ENCODE measurements at regions not wholly inside any gene's neighbourhood (a gene's known extent, or its start where the extent isn't known, plus 50 kb on each side); places are given as distances from the start of the nearest gene placed in this dataset.

DNA sequence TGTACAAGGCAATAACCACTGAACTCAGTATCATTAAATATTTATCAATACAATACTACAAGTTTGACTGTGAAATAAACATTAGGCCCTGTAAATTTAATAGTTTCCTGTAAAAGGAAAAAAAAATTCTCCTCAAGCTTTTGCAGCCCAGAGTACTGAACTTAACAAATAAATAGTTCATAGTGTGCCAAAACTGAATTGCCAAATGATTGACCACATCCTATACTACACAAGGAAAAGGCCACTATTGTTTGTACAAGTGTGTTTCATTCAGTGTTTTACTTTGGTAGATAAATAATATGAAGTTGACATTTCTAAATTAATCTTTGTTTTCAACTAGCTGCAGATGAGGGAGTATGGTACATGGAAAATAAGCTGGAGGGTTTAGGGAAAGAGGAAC, 379.6 kb downstream of the FLRT2 start:
- H3K27me3 ChIP-seq (ENCODE audit: control insufficient read depth in 3 of 3, insufficient read depth in 3 of 3, low read length in 2 of 3), result no peaks in the 10 kb centered on the region
- H3K9ac ChIP-seq (ENCODE audit: insufficient read depth in 1 of 2, low read length in 2 of 2), result no peak overlapping the region
- no peaks in the 10 kb centered on the region for H3K9me3 ChIP-seq (ENCODE audit: control insufficient read depth in 4 of 4, insufficient read depth in 3 of 4, low read length in 3 of 4)
- ATAC-seq (ENCODE audit: insufficient read depth, low FRiP score), result no peak
- TF ChIP-seq CTCF (IDR thresholded peaks at IDR 0.05; ENCODE audit: control extremely low read depth, extremely low read depth), result no peak
- H3K36me3 ChIP-seq (ENCODE audit: control insufficient read depth in 4 of 4, insufficient read depth in 4 of 4, low read length in 4 of 4), result no peaks in the 10 kb centered on the region
- H3K27ac ChIP-seq (ENCODE audit: low read depth in 1 of 2, low read length in 1 of 2), result no peak overlapping the region
- no peaks in the 10 kb centered on the region for H3K4me1 ChIP-seq (ENCODE audit: control insufficient read depth in 5 of 5, insufficient read depth in 5 of 5, low read length in 5 of 5)
- no peak overlapping the region for H3K4me3 ChIP-seq
- DNase-seq, result peak in 1 of 3 donors; percentile 27

DNA sequence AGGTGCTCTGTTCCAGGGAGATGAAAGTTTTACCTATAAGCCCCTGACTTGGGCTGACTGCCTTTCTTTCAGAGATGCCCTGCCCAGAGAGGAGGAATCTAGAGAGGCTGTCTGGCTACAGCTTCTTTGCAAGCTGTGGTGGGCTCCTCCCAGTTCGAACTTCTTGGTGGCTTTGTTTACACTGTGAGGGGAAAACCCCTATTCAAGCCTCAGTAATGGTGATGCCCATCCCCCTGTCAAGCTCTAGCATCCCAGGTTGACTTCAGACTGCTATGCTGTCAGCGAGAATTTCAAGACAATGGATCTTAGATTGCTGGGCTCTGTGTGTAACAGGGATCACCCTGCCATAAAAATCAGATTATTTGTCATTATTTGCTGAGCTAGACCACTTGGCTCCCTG, 377.6 kb downstream of the FLRT2 start:
- H3K9me3 ChIP-seq (ENCODE audit: control insufficient read depth in 4 of 4, insufficient read depth in 3 of 4, low read length in 3 of 4), result no peaks in the 10 kb centered on the region
- no peaks in the 10 kb centered on the region for H3K4me1 ChIP-seq (ENCODE audit: control insufficient read depth in 5 of 5, insufficient read depth in 5 of 5, low read length in 5 of 5)
- H3K27ac ChIP-seq (ENCODE audit: low read depth in 1 of 2, low read length in 1 of 2), result no peak overlapping the region
- no peaks in the 10 kb centered on the region for H3K36me3 ChIP-seq (ENCODE audit: control insufficient read depth in 4 of 4, insufficient read depth in 4 of 4, low read length in 4 of 4)
- no peak for DNase-seq
- WGBS, 2 donors, result 64 to 69% methylated on average over 2 of the region's 2 CpGs
- H3K27me3 ChIP-seq (ENCODE audit: control insufficient read depth in 3 of 3, insufficient read depth in 3 of 3, low read length in 2 of 3), result no peaks in the 10 kb centered on the region
- no peak for ATAC-seq (ENCODE audit: insufficient read depth, low FRiP score)
- no peak overlapping the region for H3K4me3 ChIP-seq
- TF ChIP-seq CTCF (IDR thresholded peaks at IDR 0.05; ENCODE audit: control extremely low read depth, extremely low read depth), result no peak
- H3K9ac ChIP-seq (ENCODE audit: insufficient read depth in 1 of 2, low read length in 2 of 2), result no peak overlapping the region

DNA sequence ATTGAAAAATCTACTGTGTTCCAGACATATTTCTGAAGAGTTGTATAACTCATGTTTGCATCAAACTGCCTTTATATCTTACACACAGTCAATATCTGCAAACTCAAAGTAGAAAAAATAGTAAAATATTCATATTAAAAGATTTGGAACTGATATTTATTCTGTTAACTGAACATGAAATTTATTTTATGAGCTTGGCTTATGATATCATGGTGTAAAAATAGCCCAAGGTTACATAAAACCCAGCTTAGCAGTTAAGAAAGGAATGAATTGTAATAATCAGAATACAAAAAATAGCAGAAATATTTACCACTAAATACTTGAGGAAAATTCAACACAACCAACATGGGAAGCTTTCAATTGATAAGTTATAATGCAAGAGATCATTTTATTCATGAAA, 367.9 kb downstream of the FLRT2 start:
- Histone ChIP-seq H3K27ac (ENCODE audit: low read depth in 1 of 2, low read length in 1 of 2) (no peak overlapping the region), H3K9me3 (ENCODE audit: control insufficient read depth in 4 of 4, insufficient read depth in 3 of 4, low read length in 3 of 4) (no peaks in the 10 kb centered on the region), H3K4me3 (no peak overlapping the region), H3K27me3 (ENCODE audit: control insufficient read depth in 3 of 3, insufficient read depth in 3 of 3, low read length in 2 of 3) (no peaks in the 10 kb centered on the region), H3K9ac (ENCODE audit: insufficient read depth in 1 of 2, low read length in 2 of 2) (no peak overlapping the region), H3K4me1 (ENCODE audit: control insufficient read depth in 5 of 5, insufficient read depth in 5 of 5, low read length in 5 of 5) (no peaks in the 10 kb centered on the region), H3K36me3 (ENCODE audit: control insufficient read depth in 4 of 4, insufficient read depth in 4 of 4, low read length in 4 of 4) (no peaks in the 10 kb centered on the region)
- no peak for DNase-seq
- TF ChIP-seq CTCF (IDR thresholded peaks at IDR 0.05; ENCODE audit: control extremely low read depth, extremely low read depth), result no peak
- ATAC-seq (ENCODE audit: insufficient read depth, low FRiP score), result no peak

DNA sequence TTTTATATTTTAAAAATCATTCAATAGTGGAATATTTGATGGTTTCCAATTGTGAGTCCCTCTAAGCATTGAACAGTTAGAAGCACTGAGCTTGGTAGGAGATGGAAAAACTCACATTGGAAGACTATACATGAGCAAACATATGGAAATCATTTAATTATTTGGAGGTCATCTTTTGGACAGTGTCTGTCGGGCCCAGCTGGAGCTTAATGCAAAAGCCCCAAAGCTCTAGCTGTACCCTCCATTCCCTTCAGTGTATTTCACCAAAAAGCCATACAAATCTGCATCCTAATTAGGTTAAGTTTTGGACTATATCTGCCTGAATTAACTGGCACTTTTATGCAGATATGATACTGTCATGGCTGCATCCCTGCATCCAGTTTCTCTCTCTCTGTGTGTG, 365.7 kb downstream of the FLRT2 start:
- H3K4me3 ChIP-seq, result no peak overlapping the region
- no peaks in the 10 kb centered on the region for H3K4me1 ChIP-seq (ENCODE audit: control insufficient read depth in 5 of 5, insufficient read depth in 5 of 5, low read length in 5 of 5)
- DNase-seq (no peak), ATAC-seq (ENCODE audit: insufficient read depth, low FRiP score) (no peak)
- H3K27ac ChIP-seq (ENCODE audit: low read depth in 1 of 2, low read length in 1 of 2), result no peak overlapping the region
- no peak for TF ChIP-seq CTCF (IDR thresholded peaks at IDR 0.05; ENCODE audit: control extremely low read depth, extremely low read depth)
- H3K27me3 ChIP-seq (ENCODE audit: control insufficient read depth in 3 of 3, insufficient read depth in 3 of 3, low read length in 2 of 3), result no peaks in the 10 kb centered on the region
- WGBS, 2 donors, result 83 to 97% methylated on average over 1 of the region's 1 CpG
- no peaks in the 10 kb centered on the region for H3K36me3 ChIP-seq (ENCODE audit: control insufficient read depth in 4 of 4, insufficient read depth in 4 of 4, low read length in 4 of 4)
- H3K9ac ChIP-seq (ENCODE audit: insufficient read depth in 1 of 2, low read length in 2 of 2), result no peak overlapping the region
- H3K9me3 ChIP-seq (ENCODE audit: control insufficient read depth in 4 of 4, insufficient read depth in 3 of 4, low read length in 3 of 4), result no peaks in the 10 kb centered on the region
